Keratinocyte (primary cell): ENCODE measurements at regions not wholly inside any gene's neighbourhood (a gene's known extent, or its start where the extent isn't known, plus 50 kb on each side); places are given as distances from the start of the nearest gene placed in this dataset.

Source experiments
- DNase-seq: peaks from one replicate; pipeline ENCODE4 v3.0.0-alpha.2; 2011; ENCODE audit warnings: low read depth, missing footprints, low spot score
- FAIRE-seq: peaks from 2 replicates; lab custom pipeline; 2011; peaks lifted over from hg19 to GRCh38; lab: Jason Lieb, UNC
- H2AFZ ChIP-seq: 2 replicates; pipeline ENCODE4 v1.6.0; 2012; ENCODE audit warnings: low read length, control low read depth, inconsistent platforms; ENCODE audit not compliant: control insufficient read depth
- H3K27ac ChIP-seq: 2 replicates; pipeline ENCODE4 v1.5.1; 2011; ENCODE audit warnings: low read length; ENCODE audit not compliant: control insufficient read depth, insufficient read depth
- H3K27me3 ChIP-seq: 3 replicates; pipeline ENCODE4 v1.6.0; 2011; ENCODE audit warnings: low read length; ENCODE audit not compliant: control insufficient read depth, insufficient read depth; ENCODE audit errors: extremely low read depth
- H3K36me3 ChIP-seq, 2 experiments: 2 replicates in 1 of 2; 3 replicates in 1 of 2; pipeline ENCODE4 v1.5.1; 2011; ENCODE audit warnings: low read length in 2 of 2, mild to moderate bottlenecking in 1 of 2; ENCODE audit not compliant: control insufficient read depth in 2 of 2, insufficient read depth in 2 of 2; ENCODE audit errors: extremely low read depth in 1 of 2
- H3K4me1 ChIP-seq: 3 replicates; pipeline ENCODE4 v1.5.1; 2011; ENCODE audit warnings: low read length; ENCODE audit not compliant: control insufficient read depth, insufficient read depth; ENCODE audit errors: extremely low read depth
- H3K4me2 ChIP-seq: 3 replicates; pipeline ENCODE4 v1.6.0; 2011; ENCODE audit warnings: low read depth, low read length; ENCODE audit not compliant: control insufficient read depth, insufficient read depth; ENCODE audit errors: extremely low read depth
- H3K4me3 ChIP-seq, 3 experiments: fragments of 200-600 bp in 1 of 3; sonication (generic) in 1 of 3; 2 replicates in 2 of 3; 3 replicates in 1 of 3; pipeline ENCODE4 v1.5.1; 2011 to 2016; ENCODE audit warnings: low read length in 3 of 3, mild to moderate bottlenecking in 3 of 3, control low read depth in 2 of 3, inconsistent platforms in 1 of 3, low read depth in 1 of 3, mixed read lengths in 1 of 3, mixed run types in 1 of 3, moderate library complexity in 1 of 3; ENCODE audit not compliant: control insufficient read depth in 2 of 3, insufficient read depth in 2 of 3; ENCODE audit errors: extremely low read depth in 1 of 3
- H3K79me2 ChIP-seq: 2 replicates; pipeline ENCODE4 v1.6.0; 2012; ENCODE audit warnings: low read length; ENCODE audit not compliant: control insufficient read depth, insufficient read depth
- H3K9ac ChIP-seq: 3 replicates; pipeline ENCODE4 v1.6.0; 2011; ENCODE audit warnings: low read length; ENCODE audit not compliant: control insufficient read depth, insufficient read depth; ENCODE audit errors: extremely low read depth
- H3K9me1 ChIP-seq: 3 replicates; pipeline ENCODE4 v1.6.0; 2011; ENCODE audit warnings: low read length; ENCODE audit not compliant: control insufficient read depth, insufficient read depth; ENCODE audit errors: extremely low read depth
- H3K9me3 ChIP-seq: 2 replicates; pipeline ENCODE4 v1.5.1; 2012; ENCODE audit warnings: low read depth, low read length; ENCODE audit not compliant: control insufficient read depth
- H4K20me1 ChIP-seq: 3 replicates; pipeline ENCODE4 v1.6.0; 2011; ENCODE audit warnings: low read length; ENCODE audit not compliant: control insufficient read depth, insufficient read depth; ENCODE audit errors: extremely low read depth
- EZH2 ChIP-seq: IDR thresholded peaks from one replicate; pipeline ENCODE4 v1.6.1; 2012; ENCODE audit warnings: inconsistent platforms, mild to moderate bottlenecking, low read length, moderate library complexity
- dilution Hi-C: fragments of 300-500 bp; cut with MboI; formaldehyde crosslinking; loops from one replicate; pipeline ENCODE4 v1.7.0; 2020; ENCODE audit warnings: low sequenced_read_pairs; ENCODE audit not compliant: extremely low pct_ligation_motif_present
- TF ChIP-seq, protein P1 (sequence below), 3 experiments: IDR thresholded peaks in 1 of 3; conservative IDR thresholded peaks in 1 of 3; optimal IDR thresholded peaks in 1 of 3; 2 replicates in 2 of 3; 3 replicates in 1 of 3; pipeline versions ENCODE3 to v1.5.1; 2011; ENCODE audit warnings: low read length in 3 of 3, mild to moderate bottlenecking in 3 of 3, moderate library complexity in 2 of 3, control low read depth in 1 of 3, inconsistent platforms in 1 of 3; ENCODE audit not compliant: insufficient read depth in 2 of 3; ENCODE audit errors: extremely low read depth in 1 of 3

DNA sequence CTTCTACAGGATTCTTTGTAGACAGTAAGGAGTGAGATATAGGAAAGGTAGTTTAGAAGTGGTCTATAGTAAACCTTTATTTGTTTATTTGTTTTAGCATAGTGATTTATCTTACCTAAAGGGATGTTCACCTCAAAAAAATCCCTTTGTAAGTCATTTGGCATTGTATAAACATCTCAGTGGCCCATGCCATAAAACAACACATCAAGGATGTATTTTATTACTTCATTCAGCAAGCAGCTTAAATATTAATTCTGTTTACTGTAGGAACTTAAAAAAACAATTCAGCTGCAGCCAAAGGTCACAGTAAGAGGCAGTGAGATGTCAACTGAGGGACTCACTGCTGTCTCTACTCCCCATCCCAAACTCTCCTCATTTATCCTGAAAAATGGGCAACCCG is 452.7 kb downstream of the HINT1 start:
- H3K36me3 ChIP-seq, result no peaks in the 10 kb centered on the region
- no peak overlapping the region for H2AFZ ChIP-seq
- DNase-seq (no peak), FAIRE-seq (no peak)
- no peaks in the 10 kb centered on the region for H3K27me3 ChIP-seq
- H4K20me1 ChIP-seq, result no peaks in the 10 kb centered on the region
- H3K9me3 ChIP-seq, result no peaks in the 10 kb centered on the region
- no peak overlapping the region for H3K9ac ChIP-seq
- no peaks in the 10 kb centered on the region for H3K9me1 ChIP-seq
- dilution Hi-C loops, result no loop called here
- no peak overlapping the region for H3K4me3 ChIP-seq
- no peak overlapping the region for H3K27ac ChIP-seq
- H3K79me2 ChIP-seq, result no peaks in the 10 kb centered on the region
- no peaks in the 10 kb centered on the region for H3K4me1 ChIP-seq
- H3K4me2 ChIP-seq, result no peak overlapping the region
- TF ChIP-seq EZH2, result no peak
- TF ChIP-seq, protein P1, sequence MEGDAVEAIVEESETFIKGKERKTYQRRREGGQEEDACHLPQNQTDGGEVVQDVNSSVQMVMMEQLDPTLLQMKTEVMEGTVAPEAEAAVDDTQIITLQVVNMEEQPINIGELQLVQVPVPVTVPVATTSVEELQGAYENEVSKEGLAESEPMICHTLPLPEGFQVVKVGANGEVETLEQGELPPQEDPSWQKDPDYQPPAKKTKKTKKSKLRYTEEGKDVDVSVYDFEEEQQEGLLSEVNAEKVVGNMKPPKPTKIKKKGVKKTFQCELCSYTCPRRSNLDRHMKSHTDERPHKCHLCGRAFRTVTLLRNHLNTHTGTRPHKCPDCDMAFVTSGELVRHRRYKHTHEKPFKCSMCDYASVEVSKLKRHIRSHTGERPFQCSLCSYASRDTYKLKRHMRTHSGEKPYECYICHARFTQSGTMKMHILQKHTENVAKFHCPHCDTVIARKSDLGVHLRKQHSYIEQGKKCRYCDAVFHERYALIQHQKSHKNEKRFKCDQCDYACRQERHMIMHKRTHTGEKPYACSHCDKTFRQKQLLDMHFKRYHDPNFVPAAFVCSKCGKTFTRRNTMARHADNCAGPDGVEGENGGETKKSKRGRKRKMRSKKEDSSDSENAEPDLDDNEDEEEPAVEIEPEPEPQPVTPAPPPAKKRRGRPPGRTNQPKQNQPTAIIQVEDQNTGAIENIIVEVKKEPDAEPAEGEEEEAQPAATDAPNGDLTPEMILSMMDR (optimal IDR thresholded peaks at IDR 0.05 in 1 of 3, IDR thresholded peaks at IDR 0.05 in 1 of 3, conservative IDR thresholded peaks at IDR 0.05 in 1 of 3; ENCODE audit: extremely low read depth in 1 of 3, insufficient read depth in 2 of 3, low read length in 3 of 3), result no peak

DNA sequence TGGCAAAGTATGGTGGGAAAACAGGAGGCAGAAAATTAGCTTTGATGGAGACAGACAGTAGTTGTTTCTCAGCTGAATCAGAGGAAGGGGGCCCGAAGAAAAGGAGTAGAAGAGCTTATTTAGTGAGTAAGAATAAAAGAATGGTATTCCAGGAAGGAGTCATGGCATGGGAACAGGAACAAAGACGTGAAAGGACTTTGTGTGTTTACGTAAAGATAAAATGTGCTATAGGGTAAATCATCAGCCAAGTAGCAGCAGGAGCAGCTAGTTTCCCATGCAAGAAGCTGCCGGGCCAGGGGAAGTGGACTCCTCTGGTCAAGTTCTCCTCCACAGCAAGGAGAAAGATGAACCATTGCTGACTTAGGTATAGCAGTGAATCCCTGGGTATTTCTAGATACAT is 454.5 kb downstream of the HINT1 start:
- no peak overlapping the region for H3K4me3 ChIP-seq
- no peaks in the 10 kb centered on the region for H3K4me1 ChIP-seq
- no peak for TF ChIP-seq EZH2
- TF ChIP-seq, protein P1 (optimal IDR thresholded peaks at IDR 0.05 in 1 of 3, IDR thresholded peaks at IDR 0.05 in 1 of 3, conservative IDR thresholded peaks at IDR 0.05 in 1 of 3; ENCODE audit: extremely low read depth in 1 of 3, insufficient read depth in 2 of 3, low read length in 3 of 3), result no peak
- FAIRE-seq (no peak), DNase-seq (no peak)
- H3K36me3 ChIP-seq, result no peaks in the 10 kb centered on the region
- no peaks in the 10 kb centered on the region for H4K20me1 ChIP-seq
- H3K9me3 ChIP-seq, result no peaks in the 10 kb centered on the region
- no peak overlapping the region for H2AFZ ChIP-seq
- dilution Hi-C loops, result no loop called here
- no peaks in the 10 kb centered on the region for H3K9me1 ChIP-seq
- H3K27ac ChIP-seq, result no peak overlapping the region
- no peaks in the 10 kb centered on the region for H3K27me3 ChIP-seq
- H3K4me2 ChIP-seq, result no peak overlapping the region
- no peaks in the 10 kb centered on the region for H3K79me2 ChIP-seq
- H3K9ac ChIP-seq, result no peak overlapping the region
